H1 (cell line): ENCODE measurements at regions not wholly inside any gene's neighbourhood (a gene's known extent, or its start where the extent isn't known, plus 50 kb on each side); places are given as distances from the start of the nearest gene placed in this dataset.

Experiments
- CTCF ChIA-PET: fragments of 300-600 bp; sonication (Branson Sonifier 250); formaldehyde crosslinking; loops from one replicate; lab custom pipeline; 2021; ENCODE audit not compliant: partially characterized antibody; lab: Charles Lee
- POLR2A ChIA-PET: fragments of 300-600 bp; sonication (Branson Sonifier 250); formaldehyde crosslinking; loops from one replicate; lab custom pipeline; 2021; ENCODE audit warnings: inconsistent platforms; ENCODE audit not compliant: partially characterized antibody; lab: Charles Lee
- DNase-seq, 2 experiments: peaks; one replicate each; pipeline versions ENCODE4 v3.0.0 to v3.0.0-alpha.2; 2010 to 2022; ENCODE audit warnings: low spot score in 2 of 2, low read depth in 1 of 2, mixed read lengths in 1 of 2
- FAIRE-seq: peaks from 2 replicates; lab custom pipeline; 2011; peaks lifted over from hg19 to GRCh38; lab: Jason Lieb, UNC
- H2AFZ ChIP-seq: 2 replicates; pipeline ENCODE4 v1.8.1; 2012; ENCODE audit warnings: low read length, inconsistent platforms
- H2AK5ac ChIP-seq: 2 replicates; pipeline ENCODE4 v1.6.1; 2013; ENCODE audit warnings: low read depth, low read length
- H2BK120ac ChIP-seq: replicated peaks from 2 replicates; pipeline ENCODE3; 2013; ENCODE audit warnings: low read depth, low read length, inconsistent platforms
- H2BK12ac ChIP-seq: 2 replicates; pipeline ENCODE4 v1.6.1; 2013; ENCODE audit warnings: low read depth, low read length
- H2BK15ac ChIP-seq: 2 replicates; pipeline ENCODE4 v1.6.1; 2013; ENCODE audit warnings: low read length
- H2BK20ac ChIP-seq: 2 replicates; pipeline ENCODE4 v1.6.1; 2013; ENCODE audit warnings: low read length
- H2BK5ac ChIP-seq: 2 replicates; pipeline ENCODE4 v1.6.1; 2013; ENCODE audit warnings: low read depth, low read length
- H3K14ac ChIP-seq: 2 replicates; pipeline ENCODE4 v1.6.1; 2013; ENCODE audit warnings: inconsistent platforms; ENCODE audit not compliant: insufficient read length
- H3K18ac ChIP-seq: 2 replicates; pipeline ENCODE4 v1.6.1; 2013; ENCODE audit warnings: low read length; ENCODE audit errors: extremely low read depth
- H3K23ac ChIP-seq: 2 replicates; pipeline ENCODE4 v1.6.1; 2013; ENCODE audit warnings: inconsistent platforms; ENCODE audit not compliant: insufficient read length
- H3K23me2 ChIP-seq: 2 replicates; pipeline ENCODE4 v1.6.1; 2013; ENCODE audit warnings: low read depth, low read length
- H3K27ac ChIP-seq: 2 replicates; pipeline ENCODE4 v1.6.1; 2011; ENCODE audit warnings: low read depth, low read length, inconsistent platforms
- H3K27me3 ChIP-seq, 4 experiments: replicated peaks in 1 of 4; 1 replicate in 1 of 4; 2 replicates in 3 of 4; pipeline versions ENCODE4 v1.6.1 to v1.8.1; 2011 to 2013; ENCODE audit warnings: low read length in 3 of 4, mild to moderate bottlenecking in 3 of 4, inconsistent platforms in 2 of 4, mixed read lengths in 2 of 4, moderate library complexity in 1 of 4; ENCODE audit not compliant: control insufficient read depth in 3 of 4, insufficient read depth in 3 of 4; ENCODE audit errors: extremely low read depth in 1 of 4
- H3K36me3 ChIP-seq, 4 experiments: 2 replicates each; pipeline versions ENCODE4 v1.6.1 to v1.8.1; 2011 to 2013; ENCODE audit warnings: mild to moderate bottlenecking in 4 of 4, low read length in 3 of 4, moderate library complexity in 2 of 4, control low read depth in 1 of 4, inconsistent platforms in 1 of 4; ENCODE audit not compliant: insufficient read depth in 4 of 4, control insufficient read depth in 2 of 4
- H3K4ac ChIP-seq: replicated peaks from 2 replicates; pipeline ENCODE3; 2013; ENCODE audit warnings: low read length, low read depth, mixed read lengths, inconsistent platforms; ENCODE audit not compliant: insufficient read length
- H3K4me1 ChIP-seq, 4 experiments: replicated peaks in 1 of 4; 1 replicate in 1 of 4; 2 replicates in 3 of 4; pipeline versions ENCODE4 v1.6.1 to v1.8.1; 2011 to 2013; ENCODE audit warnings: low read length in 3 of 4, inconsistent platforms in 2 of 4, mixed read lengths in 1 of 4; ENCODE audit not compliant: insufficient read depth in 4 of 4, control insufficient read depth in 3 of 4
- H3K4me2 ChIP-seq, 2 experiments: 2 replicates each; pipeline versions ENCODE4 v1.6.1 to v1.8.1; 2011 to 2013; ENCODE audit warnings: low read depth in 2 of 2, low read length in 2 of 2, control low read depth in 1 of 2, inconsistent platforms in 1 of 2, mild to moderate bottlenecking in 1 of 2; ENCODE audit not compliant: insufficient read depth in 1 of 2
- H3K4me3 ChIP-seq, 4 experiments: fragments of 200-600, 300-600 bp in 1 of 4; sonication (generic), shearing (Covaris generic), sonication (Bioruptor Twin) in 1 of 4; 2 replicates each; pipeline versions ENCODE4 v1.5.1 to v1.8.1; 2011 to 2016; ENCODE audit warnings: low read length in 4 of 4, low read depth in 3 of 4, control low read depth in 2 of 4, inconsistent platforms in 2 of 4, mild to moderate bottlenecking in 2 of 4, mixed read lengths in 1 of 4, moderate library complexity in 1 of 4; ENCODE audit not compliant: insufficient read depth in 2 of 4; ENCODE audit errors: extremely low read depth in 1 of 4
- H3K56ac ChIP-seq: replicated peaks from 2 replicates; pipeline ENCODE3; 2013; ENCODE audit warnings: low read depth, mild to moderate bottlenecking, mixed read lengths, low read length, inconsistent platforms; ENCODE audit not compliant: insufficient read length
- H3K79me1 ChIP-seq: 2 replicates; pipeline ENCODE4 v1.6.1; 2013; ENCODE audit warnings: low read depth, low read length, control low read depth
- H3K79me2 ChIP-seq, 2 experiments: 2 replicates each; pipeline versions ENCODE4 v1.6.1 to v1.8.1; 2012 to 2013; ENCODE audit warnings: low read length in 2 of 2, mild to moderate bottlenecking in 2 of 2, inconsistent platforms in 1 of 2; ENCODE audit not compliant: insufficient read depth in 2 of 2, control insufficient read depth in 1 of 2
- H3K9ac ChIP-seq, 4 experiments: replicated peaks in 1 of 4; 1 replicate in 1 of 4; 2 replicates in 3 of 4; pipeline versions ENCODE4 v1.6.1 to v1.8.1; 2011 to 2013; ENCODE audit warnings: low read depth in 3 of 4, low read length in 3 of 4, control low read depth in 2 of 4, mild to moderate bottlenecking in 2 of 4, moderate library complexity in 2 of 4, inconsistent platforms in 1 of 4; ENCODE audit errors: extremely low read depth in 1 of 4
- H3K9me3 ChIP-seq, 2 experiments: 2 replicates each; pipeline versions ENCODE4 v1.6.1 to v1.8.1; 2012 to 2013; ENCODE audit warnings: mild to moderate bottlenecking in 2 of 2, moderate library complexity in 2 of 2, control low read depth in 1 of 2, inconsistent platforms in 1 of 2, low read depth in 1 of 2, low read length in 1 of 2, mixed read lengths in 1 of 2; ENCODE audit not compliant: insufficient read depth in 2 of 2
- H4K20me1 ChIP-seq, 2 experiments: replicated peaks in 1 of 2; 2 replicates each; pipeline versions ENCODE3 to v1.8.1; 2011 to 2013; ENCODE audit warnings: inconsistent platforms in 2 of 2, low read length in 2 of 2, mild to moderate bottlenecking in 1 of 2; ENCODE audit not compliant: insufficient read depth in 2 of 2, control insufficient read depth in 1 of 2
- H4K5ac ChIP-seq: 2 replicates; pipeline ENCODE4 v1.6.1; 2013; ENCODE audit warnings: low read length, low read depth, mixed read lengths, inconsistent platforms; ENCODE audit not compliant: insufficient read length
- H4K8ac ChIP-seq: 2 replicates; pipeline ENCODE4 v1.8.0; 2013; ENCODE audit warnings: mild to moderate bottlenecking, moderate library complexity, low read length, inconsistent platforms; ENCODE audit not compliant: insufficient read depth; ENCODE audit errors: extremely low read depth
- H4K91ac ChIP-seq: replicated peaks from 2 replicates; pipeline ENCODE3; 2013; ENCODE audit warnings: low read length, mixed read lengths, inconsistent platforms; ENCODE audit not compliant: insufficient read length
- ATF2 ChIP-seq: IDR thresholded peaks from 2 replicates; pipeline ENCODE4 v1.6.1; 2012; ENCODE audit warnings: low read length, inconsistent platforms
- CEBPB ChIP-seq: IDR thresholded peaks from 2 replicates; pipeline ENCODE4 v1.6.1; 2012; ENCODE audit warnings: low read depth, low read length
- CREB1 ChIP-seq: IDR thresholded peaks from 2 replicates; pipeline ENCODE4 v1.6.1; 2012; ENCODE audit warnings: inconsistent platforms
- E2F6 ChIP-seq: IDR thresholded peaks from 2 replicates; pipeline ENCODE4 v1.6.1; 2012; ENCODE audit warnings: inconsistent platforms
- KDM5A ChIP-seq: fragments of 200-600 bp; IDR thresholded peaks from 2 replicates; pipeline ENCODE4 v1.7.1; 2012; ENCODE audit warnings: mild to moderate bottlenecking, low read length, inconsistent platforms, mixed read lengths
- MAX ChIP-seq: IDR thresholded peaks from 2 replicates; pipeline ENCODE4 v1.6.1; 2012; ENCODE audit warnings: inconsistent platforms
- POLR2A ChIP-seq, 2 experiments: IDR thresholded peaks; 1 replicate in 1 of 2; 2 replicates in 1 of 2; pipeline ENCODE4 v1.6.1; 2011; ENCODE audit warnings: low read depth in 2 of 2, low read length in 2 of 2, mild to moderate bottlenecking in 2 of 2; ENCODE audit errors: control extremely low read depth in 1 of 2
- SIN3A ChIP-seq, 2 experiments: IDR thresholded peaks in 1 of 2; conservative IDR thresholded peaks in 1 of 2; 2 replicates each; pipeline ENCODE4 v1.6.1; 2011 to 2012; ENCODE audit warnings: low read length in 2 of 2, improper control_type of control experiment in 1 of 2, low read depth in 1 of 2, mild to moderate bottlenecking in 1 of 2
- SP1 ChIP-seq: IDR thresholded peaks from 2 replicates; pipeline ENCODE4 v1.6.1; 2011; ENCODE audit warnings: low read depth, low read length
- TCF12 ChIP-seq: IDR thresholded peaks from 2 replicates; pipeline ENCODE4 v1.6.1; 2011; ENCODE audit warnings: low read depth, mild to moderate bottlenecking, low read length
- YY1 ChIP-seq: IDR thresholded peaks from 2 replicates; pipeline ENCODE4 v1.6.1; 2011; ENCODE audit warnings: low read depth, mild to moderate bottlenecking, low read length
- WGBS, 2 experiments: shearing (Covaris generic) in 1 of 2; methylation state at CpG; one replicate each; pipeline versions ENCODE4 v1.1.6 to v1.1.7; 2013 to 2015; ENCODE audit warnings: low lambda C conversion rate in 2 of 2, mixed read lengths in 2 of 2, inconsistent platforms in 1 of 2, low coverage in 1 of 2, missing lambda C conversion rate in 1 of 2; ENCODE audit not compliant: insufficient replicate concordance in 2 of 2, insufficient coverage in 1 of 2, insufficient read length in 1 of 2; ENCODE audit errors: extremely low coverage in 1 of 2, missing lambda C conversion rate in 1 of 2; 5-methylcytosine and 5-hydroxymethylcytosine counted together

GRCh38 chr13:111437417-111437816 lies 117.0 kb downstream of the TEX29 start:
- POLR2A ChIA-PET = no interaction called here
- H3K9me3 ChIP-seq = no peaks in the 10 kb centered on the region
- no peak overlapping the region for H2AFZ ChIP-seq
- H3K27ac ChIP-seq = no peak overlapping the region
- H3K79me1 ChIP-seq = no peaks in the 10 kb centered on the region
- no peak overlapping the region for H3K9ac ChIP-seq
- CTCF ChIA-PET = interaction anchor here (1.0 to 9.6 kb wide), 3 partner anchors 10 to 37 kb away, joined by 3 to 97 read pairs (median 3); no protein-coding TSS in a partner anchor
- H4K5ac ChIP-seq = no peak overlapping the region
- H2BK20ac ChIP-seq = no peak overlapping the region
- 93% methylated on average over 8 of the region's 11 CpGs; no CpG with 5 or more reads in 1 of the 2 experiments for WGBS, 2 experiments
- H3K23ac ChIP-seq = no peak overlapping the region
- H2BK12ac ChIP-seq = no peak overlapping the region
- H3K79me2 ChIP-seq = no peaks in the 10 kb centered on the region
- no peak overlapping the region for H4K91ac ChIP-seq
- H3K4ac ChIP-seq = no peak overlapping the region
- FAIRE-seq (no peak), DNase-seq (no peak)
- no peak overlapping the region for H3K56ac ChIP-seq
- no peak overlapping the region for H3K4me3 ChIP-seq
- H3K27me3 ChIP-seq = no peaks in the 10 kb centered on the region
- H3K36me3 ChIP-seq = no peaks in the 10 kb centered on the region
- no peak overlapping the region for H2BK120ac ChIP-seq
- peak overlapping the region; percentile 40; the same call in 1 of the 2 replicates for H4K8ac ChIP-seq
- H3K14ac ChIP-seq = no peak overlapping the region
- H3K4me2 ChIP-seq = no peak overlapping the region
- H3K23me2 ChIP-seq = peaks cover 9% of the 10 kb centered on the region; the same call in 1 of the 2 replicates
- no peaks in the 10 kb centered on the region; a peak in 1 of 7 replicates for H3K4me1 ChIP-seq
- H2BK5ac ChIP-seq = no peak overlapping the region
- H2BK15ac ChIP-seq = no peak overlapping the region
- no peak overlapping the region for H2AK5ac ChIP-seq
- H3K18ac ChIP-seq = no peak overlapping the region
- TF ChIP-seq ATF2 (no peak), SP1 (no peak), CEBPB (no peak), YY1 (no peak), POLR2A (IDR thresholded peaks at IDR 0.05; ENCODE audit: control extremely low read depth in 1 of 2, low read depth in 2 of 2, low read length in 2 of 2) (no peak), CREB1 (no peak), E2F6 (no peak), MAX (no peak), SIN3A (conservative IDR thresholded peaks at IDR 0.05 in 1 of 2, IDR thresholded peaks at IDR 0.05 in 1 of 2; ENCODE audit: low read depth in 1 of 2, low read length in 2 of 2) (no peak), TCF12 (no peak), KDM5A (no peak)
- H4K20me1 ChIP-seq = peaks cover 0 to 5% of the 10 kb centered on the region in 2 experiments
